IPS-20b (cell line): ENCODE measurements at regions not wholly inside any gene's neighbourhood (a gene's known extent, or its start where the extent isn't known, plus 50 kb on each side); places are given as distances from the start of the nearest gene placed in this dataset.
"Not testable (repeated sequence)": the region's sequence is repeated elsewhere in the genome, so short reads cannot be mapped to it uniquely, and the experiment has no call there.

Source experiments
- H3K27ac ChIP-seq: one replicate; pipeline ENCODE4 v1.5.1; 2013; ENCODE audit warnings: low read length
- H3K27me3 ChIP-seq: 2 replicates; pipeline ENCODE4 v1.6.1; 2013; ENCODE audit warnings: mild to moderate bottlenecking, low read length, inconsistent platforms; ENCODE audit not compliant: insufficient read depth
- H3K36me3 ChIP-seq: 2 replicates; pipeline ENCODE4 v1.6.1; 2013; ENCODE audit warnings: low read depth, mild to moderate bottlenecking, inconsistent platforms, low read length, moderate library complexity; ENCODE audit not compliant: insufficient read depth
- H3K4me1 ChIP-seq: 2 replicates; pipeline ENCODE4 v1.6.1; 2013; ENCODE audit warnings: mild to moderate bottlenecking, control low read depth, inconsistent platforms, low read length, moderate library complexity; ENCODE audit not compliant: insufficient read depth
- H3K4me3 ChIP-seq: 2 replicates; pipeline ENCODE4 v1.5.1; 2013; ENCODE audit warnings: mild to moderate bottlenecking, low read length, inconsistent platforms
- H3K9ac ChIP-seq: 2 replicates; pipeline ENCODE4 v1.6.1; 2013; ENCODE audit warnings: low read depth, mild to moderate bottlenecking, inconsistent platforms, low read length, moderate library complexity
- H3K9me3 ChIP-seq: 2 replicates; pipeline ENCODE4 v1.6.1; 2013; ENCODE audit warnings: mild to moderate bottlenecking, low read depth, low read length, inconsistent platforms; ENCODE audit not compliant: insufficient read depth

GRCh38 chr16:29355339-29356059 is 51.0 kb downstream of the NPIPB11 start:
- H3K4me3 ChIP-seq, H3K27me3 ChIP-seq, H3K36me3 ChIP-seq, H3K9ac ChIP-seq, H3K27ac ChIP-seq, H3K9me3 ChIP-seq, H3K4me1 ChIP-seq: not testable (repeated sequence)

- not testable (repeated sequence) for H3K9me3 ChIP-seq, H3K9ac ChIP-seq, H3K36me3 ChIP-seq, H3K4me1 ChIP-seq, H3K27me3 ChIP-seq, H3K27ac ChIP-seq, H3K4me3 ChIP-seq
Measured at GRCh38 chr16:29354449-29354848, 52.1 kb downstream of the NPIPB11 start.

GRCh38 chr16:29352617-29352999 is 53.9 kb downstream of the NPIPB11 start:
- H3K4me3 ChIP-seq, H3K27me3 ChIP-seq, H3K36me3 ChIP-seq, H3K4me1 ChIP-seq, H3K27ac ChIP-seq, H3K9ac ChIP-seq, H3K9me3 ChIP-seq: not testable (repeated sequence)

GRCh38 chr16:29351970-29352616 is 54.4 kb downstream of the NPIPB11 start:
- not testable (repeated sequence) for H3K4me3 ChIP-seq, H3K36me3 ChIP-seq, H3K27me3 ChIP-seq, H3K9me3 ChIP-seq, H3K27ac ChIP-seq, H3K4me1 ChIP-seq, H3K9ac ChIP-seq

- not testable (repeated sequence) for H3K27ac ChIP-seq, H3K4me1 ChIP-seq, H3K4me3 ChIP-seq, H3K9me3 ChIP-seq, H3K36me3 ChIP-seq, H3K9ac ChIP-seq, H3K27me3 ChIP-seq
Measured at GRCh38 chr16:29351271-29351969, 55.1 kb downstream of the NPIPB11 start.

- H3K9me3 ChIP-seq, H3K27ac ChIP-seq, H3K4me1 ChIP-seq, H3K27me3 ChIP-seq, H3K36me3 ChIP-seq, H3K4me3 ChIP-seq, H3K9ac ChIP-seq: not testable (repeated sequence)
Measured at GRCh38 chr16:29349966-29350365, 56.5 kb downstream of the NPIPB11 start.

GRCh38 chr16:29348748-29349147 is 57.8 kb downstream of the NPIPB11 start:
- not testable (repeated sequence) for H3K4me1 ChIP-seq, H3K36me3 ChIP-seq, H3K4me3 ChIP-seq, H3K9ac ChIP-seq, H3K27me3 ChIP-seq, H3K27ac ChIP-seq, H3K9me3 ChIP-seq

GRCh38 chr16:29348123-29348690 is 58.3 kb downstream of the NPIPB11 start:
- H3K4me3 ChIP-seq, H3K36me3 ChIP-seq, H3K4me1 ChIP-seq, H3K9me3 ChIP-seq, H3K27ac ChIP-seq, H3K9ac ChIP-seq, H3K27me3 ChIP-seq: not testable (repeated sequence)

GRCh38 chr16:29346796-29347580 is 59.5 kb downstream of the NPIPB11 start:
- H3K9me3 ChIP-seq, H3K36me3 ChIP-seq, H3K4me3 ChIP-seq, H3K4me1 ChIP-seq, H3K9ac ChIP-seq, H3K27me3 ChIP-seq, H3K27ac ChIP-seq: not testable (repeated sequence)

- not testable (repeated sequence) for H3K27ac ChIP-seq, H3K9me3 ChIP-seq, H3K36me3 ChIP-seq, H3K4me3 ChIP-seq, H3K27me3 ChIP-seq, H3K9ac ChIP-seq, H3K4me1 ChIP-seq
Measured at GRCh38 chr16:29346203-29346602, 60.3 kb downstream of the NPIPB11 start.

- H3K9ac ChIP-seq, H3K4me1 ChIP-seq, H3K27ac ChIP-seq: not testable (repeated sequence)
Measured at GRCh38 chr16:29342937-29343336, 63.6 kb downstream of the NPIPB11 start.

More at GRCh38 chr16:29342937-29343336, 63.6 kb downstream of the NPIPB11 start:
- not testable (repeated sequence) for H3K9me3 ChIP-seq, H3K36me3 ChIP-seq, H3K27me3 ChIP-seq, H3K4me3 ChIP-seq
